ENCODE measurements at regions not wholly inside any gene's neighbourhood (a gene's known extent, or its start where the extent isn't known, plus 50 kb on each side); places are given as distances from the start of the nearest gene placed in this dataset.
"Not testable (repeated sequence)": the region's sequence is repeated elsewhere in the genome, so short reads cannot be mapped to it uniquely, and the experiment has no call there.

- TF ChIP-seq PRDM2 (tag by site-specific recombination; IDR thresholded peaks at IDR 0.05; ENCODE audit: borderline replicate concordance) (no peak), ZNF501 (tag by site-specific recombination; IDR thresholded peaks at IDR 0.05) (no peak)
Observed at GRCh38 chr3:76311941-76312340, 526.6 kb upstream of the ZNF717 start (continued).

GRCh38 chr3:76315906-76316305 is 530.6 kb upstream of the ZNF717 start:
- H3K36me3 ChIP-seq (ENCODE audit: control insufficient read depth in 2 of 2, insufficient read depth in 1 of 2, low read length in 2 of 2); POLR2A ChIA-PET; H3K27ac ChIP-seq (ENCODE audit: extremely low read depth, low read depth, low read length); H3K4me3 ChIP-seq (ENCODE audit: low read depth, low read length); H3K9me3 ChIP-seq (ENCODE audit: control insufficient read depth, insufficient read depth, low read depth, low read length); CTCF ChIA-PET; H3K4me1 ChIP-seq (ENCODE audit: control insufficient read depth, insufficient read depth, low read length): not testable (repeated sequence)

GRCh38 chr3:76321614-76322013 is 536.3 kb upstream of the ZNF717 start:
- ChIA-PET POLR2A (no interaction called here), CTCF (no interaction called here)
- H3K4me3 ChIP-seq (ENCODE audit: low read depth, low read length), result no peak overlapping the region
- H3K36me3 ChIP-seq (ENCODE audit: control insufficient read depth in 2 of 2, insufficient read depth in 1 of 2, low read length in 2 of 2), result no peaks in the 10 kb centered on the region
- no peaks in the 10 kb centered on the region for H3K4me1 ChIP-seq (ENCODE audit: control insufficient read depth, insufficient read depth, low read length)
- no peak overlapping the region for H3K27ac ChIP-seq (ENCODE audit: extremely low read depth, low read depth, low read length)
- no peaks in the 10 kb centered on the region for H3K9me3 ChIP-seq (ENCODE audit: control insufficient read depth, insufficient read depth, low read depth, low read length)
- TF ChIP-seq ZNF426 (tag by site-specific recombination; IDR thresholded peaks at IDR 0.05) (no peak), ZNF707 (tag by site-specific recombination; IDR thresholded peaks at IDR 0.05) (no peak), ZNF600 (tag by site-specific recombination; IDR thresholded peaks at IDR 0.05) (no peak), ZBTB48 (tag by site-specific recombination; IDR thresholded peaks at IDR 0.05) (no peak), ZNF280C (tag by site-specific recombination; IDR thresholded peaks at IDR 0.05) (no peak), ZNF221 (tag by site-specific recombination; IDR thresholded peaks at IDR 0.05; ENCODE audit: borderline replicate concordance) (no peak), ZNF549 (tag by site-specific recombination; IDR thresholded peaks at IDR 0.05) (no peak), REST (tag by site-specific recombination; IDR thresholded peaks at IDR 0.05) (no peak), ZNF146 (tag by site-specific recombination; IDR thresholded peaks at IDR 0.05) (no peak), SCRT1 (tag by site-specific recombination; IDR thresholded peaks at IDR 0.05; ENCODE audit: borderline replicate concordance) (no peak), ZNF148 (tag by site-specific recombination; IDR thresholded peaks at IDR 0.05; ENCODE audit: borderline replicate concordance) (no peak), ZNF211 (tag by site-specific recombination; IDR thresholded peaks at IDR 0.05; ENCODE audit: low read depth) (no peak), ZBTB17 (tag by site-specific recombination; IDR thresholded peaks at IDR 0.05) (no peak), ZNF510 (tag by site-specific recombination; IDR thresholded peaks at IDR 0.05; ENCODE audit: insufficient replicate concordance) (no peak), YY2 (tag by site-specific recombination; IDR thresholded peaks at IDR 0.05) (no peak), KLF17 (tag by site-specific recombination; IDR thresholded peaks at IDR 0.05) (no peak)
